ENCODE measurements at regions not wholly inside any gene's neighbourhood (a gene's known extent, or its start where the extent isn't known, plus 50 kb on each side); places are given as distances from the start of the nearest gene placed in this dataset.

DNA sequence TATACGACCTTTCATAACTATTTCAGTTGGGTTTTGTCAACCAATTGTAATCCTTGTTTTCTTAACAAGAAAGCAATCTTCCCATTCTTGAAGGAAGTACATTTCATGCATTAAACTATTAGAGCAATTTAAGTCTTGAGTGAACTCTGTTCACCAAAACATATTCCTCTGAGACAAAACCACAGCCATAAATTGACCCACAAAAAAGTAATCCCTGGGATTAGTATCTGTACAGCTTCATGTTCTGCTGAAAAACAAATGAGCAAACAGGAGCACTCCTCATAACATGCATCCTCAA, 207.0 kb upstream of the PDE5A start (continued):
- no peak for TF ChIP-seq ZNF513 (CRISPR knock-in tag; conservative IDR thresholded peaks at IDR 0.05)
- TF ChIP-seq, protein P1, sequence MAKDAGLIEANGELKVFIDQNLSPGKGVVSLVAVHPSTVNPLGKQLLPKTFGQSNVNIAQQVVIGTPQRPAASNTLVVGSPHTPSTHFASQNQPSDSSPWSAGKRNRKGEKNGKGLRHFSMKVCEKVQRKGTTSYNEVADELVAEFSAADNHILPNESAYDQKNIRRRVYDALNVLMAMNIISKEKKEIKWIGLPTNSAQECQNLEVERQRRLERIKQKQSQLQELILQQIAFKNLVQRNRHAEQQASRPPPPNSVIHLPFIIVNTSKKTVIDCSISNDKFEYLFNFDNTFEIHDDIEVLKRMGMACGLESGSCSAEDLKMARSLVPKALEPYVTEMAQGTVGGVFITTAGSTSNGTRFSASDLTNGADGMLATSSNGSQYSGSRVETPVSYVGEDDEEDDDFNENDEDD (CRISPR knock-in tag; IDR thresholded peaks at IDR 0.05; ENCODE audit: borderline replicate concordance), result no peak
- no peak for TF ChIP-seq TCF12 (IDR thresholded peaks at IDR 0.05)
- no peak for TF ChIP-seq TCF12 (CRISPR knock-in tag; IDR thresholded peaks at IDR 0.05)
- no peak for TF ChIP-seq CREB1 (IDR thresholded peaks at IDR 0.05)
- no peak for TF ChIP-seq CREB1 (CRISPR knock-in tag; IDR thresholded peaks at IDR 0.05)
- TF ChIP-seq ZNF232 (CRISPR knock-in tag; IDR thresholded peaks at IDR 0.05; ENCODE audit: borderline replicate concordance), result no peak
- no peak for TF ChIP-seq ZFP41 (CRISPR knock-in tag; IDR thresholded peaks at IDR 0.05; ENCODE audit: borderline replicate concordance)
- no peak for TF ChIP-seq GABPA (IDR thresholded peaks at IDR 0.05; ENCODE audit: low read depth, low read length)
- no peak for TF ChIP-seq GABPA (CRISPR knock-in tag; IDR thresholded peaks at IDR 0.05; ENCODE audit: low read depth)
- TF ChIP-seq, protein P2, sequence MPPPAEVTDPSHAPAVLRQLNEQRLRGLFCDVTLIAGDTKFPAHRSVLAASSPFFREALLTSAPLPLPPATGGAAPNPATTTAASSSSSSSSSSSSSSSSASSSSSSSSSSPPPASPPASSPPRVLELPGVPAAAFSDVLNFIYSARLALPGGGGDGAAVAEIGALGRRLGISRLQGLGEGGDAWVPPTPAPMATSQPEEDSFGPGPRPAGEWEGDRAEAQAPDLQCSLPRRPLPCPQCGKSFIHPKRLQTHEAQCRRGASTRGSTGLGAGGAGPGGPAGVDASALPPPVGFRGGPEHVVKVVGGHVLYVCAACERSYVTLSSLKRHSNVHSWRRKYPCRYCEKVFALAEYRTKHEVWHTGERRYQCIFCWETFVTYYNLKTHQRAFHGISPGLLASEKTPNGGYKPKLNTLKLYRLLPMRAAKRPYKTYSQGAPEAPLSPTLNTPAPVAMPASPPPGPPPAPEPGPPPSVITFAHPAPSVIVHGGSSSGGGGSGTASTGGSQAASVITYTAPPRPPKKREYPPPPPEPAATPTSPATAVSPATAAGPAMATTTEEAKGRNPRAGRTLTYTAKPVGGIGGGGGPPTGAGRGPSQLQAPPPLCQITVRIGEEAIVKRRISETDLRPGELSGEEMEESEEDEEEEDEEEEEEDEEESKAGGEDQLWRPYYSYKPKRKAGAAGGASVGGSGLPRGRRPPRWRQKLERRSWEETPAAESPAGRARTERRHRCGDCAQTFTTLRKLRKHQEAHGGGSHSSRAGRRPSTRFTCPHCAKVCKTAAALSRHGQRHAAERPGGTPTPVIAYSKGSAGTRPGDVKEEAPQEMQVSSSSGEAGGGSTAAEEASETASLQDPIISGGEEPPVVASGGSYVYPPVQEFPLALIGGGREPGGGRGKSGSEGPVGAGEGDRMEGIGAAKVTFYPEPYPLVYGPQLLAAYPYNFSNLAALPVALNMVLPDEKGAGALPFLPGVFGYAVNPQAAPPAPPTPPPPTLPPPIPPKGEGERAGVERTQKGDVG (CRISPR knock-in tag; IDR thresholded peaks at IDR 0.05; ENCODE audit: borderline replicate concordance), result no peak
- TF ChIP-seq ZBTB42 (CRISPR knock-in tag; IDR thresholded peaks at IDR 0.05), result no peak
- TF ChIP-seq, protein P3, sequence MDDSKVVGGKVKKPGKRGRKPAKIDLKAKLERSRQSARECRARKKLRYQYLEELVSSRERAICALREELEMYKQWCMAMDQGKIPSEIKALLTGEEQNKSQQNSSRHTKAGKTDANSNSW (CRISPR knock-in tag; IDR thresholded peaks at IDR 0.05; ENCODE audit: borderline replicate concordance), result no peak
- no peak for TF ChIP-seq ZNF577 (CRISPR knock-in tag; IDR thresholded peaks at IDR 0.05; ENCODE audit: borderline replicate concordance, low read depth)
- TF ChIP-seq DR1 (CRISPR knock-in tag; IDR thresholded peaks at IDR 0.05), result no peak
- no peak for TF ChIP-seq DNMT3B (CRISPR knock-in tag; conservative IDR thresholded peaks at IDR 0.05)
